H1 (cell line): ENCODE measurements at regions not wholly inside any gene's neighbourhood (a gene's known extent, or its start where the extent isn't known, plus 50 kb on each side); places are given as distances from the start of the nearest gene placed in this dataset.

Experiments
- CTCF ChIA-PET: fragments of 300-600 bp; sonication (Branson Sonifier 250); formaldehyde crosslinking; loops from one replicate; lab custom pipeline; 2021; ENCODE audit not compliant: partially characterized antibody; lab: Charles Lee
- POLR2A ChIA-PET: fragments of 300-600 bp; sonication (Branson Sonifier 250); formaldehyde crosslinking; loops from one replicate; lab custom pipeline; 2021; ENCODE audit warnings: inconsistent platforms; ENCODE audit not compliant: partially characterized antibody; lab: Charles Lee
- DNase-seq, 2 experiments: peaks; one replicate each; pipeline versions ENCODE4 v3.0.0 to v3.0.0-alpha.2; 2010 to 2022; ENCODE audit warnings: low spot score in 2 of 2, low read depth in 1 of 2, mixed read lengths in 1 of 2
- FAIRE-seq: peaks from 2 replicates; lab custom pipeline; 2011; peaks lifted over from hg19 to GRCh38; lab: Jason Lieb, UNC
- H2AFZ ChIP-seq: 2 replicates; pipeline ENCODE4 v1.8.1; 2012; ENCODE audit warnings: low read length, inconsistent platforms
- H2AK5ac ChIP-seq: 2 replicates; pipeline ENCODE4 v1.6.1; 2013; ENCODE audit warnings: low read depth, low read length
- H2BK120ac ChIP-seq: replicated peaks from 2 replicates; pipeline ENCODE3; 2013; ENCODE audit warnings: low read depth, low read length, inconsistent platforms
- H2BK12ac ChIP-seq: 2 replicates; pipeline ENCODE4 v1.6.1; 2013; ENCODE audit warnings: low read depth, low read length
- H2BK15ac ChIP-seq: 2 replicates; pipeline ENCODE4 v1.6.1; 2013; ENCODE audit warnings: low read length
- H2BK20ac ChIP-seq: 2 replicates; pipeline ENCODE4 v1.6.1; 2013; ENCODE audit warnings: low read length
- H2BK5ac ChIP-seq: 2 replicates; pipeline ENCODE4 v1.6.1; 2013; ENCODE audit warnings: low read depth, low read length
- H3K14ac ChIP-seq: 2 replicates; pipeline ENCODE4 v1.6.1; 2013; ENCODE audit warnings: inconsistent platforms; ENCODE audit not compliant: insufficient read length
- H3K18ac ChIP-seq: 2 replicates; pipeline ENCODE4 v1.6.1; 2013; ENCODE audit warnings: low read length; ENCODE audit errors: extremely low read depth
- H3K23ac ChIP-seq: 2 replicates; pipeline ENCODE4 v1.6.1; 2013; ENCODE audit warnings: inconsistent platforms; ENCODE audit not compliant: insufficient read length
- H3K23me2 ChIP-seq: 2 replicates; pipeline ENCODE4 v1.6.1; 2013; ENCODE audit warnings: low read depth, low read length
- H3K27ac ChIP-seq: 2 replicates; pipeline ENCODE4 v1.6.1; 2011; ENCODE audit warnings: low read depth, low read length, inconsistent platforms
- H3K27me3 ChIP-seq, 4 experiments: replicated peaks in 1 of 4; 1 replicate in 1 of 4; 2 replicates in 3 of 4; pipeline versions ENCODE4 v1.6.1 to v1.8.1; 2011 to 2013; ENCODE audit warnings: low read length in 3 of 4, mild to moderate bottlenecking in 3 of 4, inconsistent platforms in 2 of 4, mixed read lengths in 2 of 4, moderate library complexity in 1 of 4; ENCODE audit not compliant: control insufficient read depth in 3 of 4, insufficient read depth in 3 of 4; ENCODE audit errors: extremely low read depth in 1 of 4
- H3K36me3 ChIP-seq, 4 experiments: 2 replicates each; pipeline versions ENCODE4 v1.6.1 to v1.8.1; 2011 to 2013; ENCODE audit warnings: mild to moderate bottlenecking in 4 of 4, low read length in 3 of 4, moderate library complexity in 2 of 4, control low read depth in 1 of 4, inconsistent platforms in 1 of 4; ENCODE audit not compliant: insufficient read depth in 4 of 4, control insufficient read depth in 2 of 4
- H3K4ac ChIP-seq: replicated peaks from 2 replicates; pipeline ENCODE3; 2013; ENCODE audit warnings: low read length, low read depth, mixed read lengths, inconsistent platforms; ENCODE audit not compliant: insufficient read length
- H3K4me1 ChIP-seq, 4 experiments: replicated peaks in 1 of 4; 1 replicate in 1 of 4; 2 replicates in 3 of 4; pipeline versions ENCODE4 v1.6.1 to v1.8.1; 2011 to 2013; ENCODE audit warnings: low read length in 3 of 4, inconsistent platforms in 2 of 4, mixed read lengths in 1 of 4; ENCODE audit not compliant: insufficient read depth in 4 of 4, control insufficient read depth in 3 of 4
- H3K4me2 ChIP-seq, 2 experiments: 2 replicates each; pipeline versions ENCODE4 v1.6.1 to v1.8.1; 2011 to 2013; ENCODE audit warnings: low read depth in 2 of 2, low read length in 2 of 2, control low read depth in 1 of 2, inconsistent platforms in 1 of 2, mild to moderate bottlenecking in 1 of 2; ENCODE audit not compliant: insufficient read depth in 1 of 2
- H3K4me3 ChIP-seq, 4 experiments: fragments of 200-600, 300-600 bp in 1 of 4; sonication (generic), shearing (Covaris generic), sonication (Bioruptor Twin) in 1 of 4; 2 replicates each; pipeline versions ENCODE4 v1.5.1 to v1.8.1; 2011 to 2016; ENCODE audit warnings: low read length in 4 of 4, low read depth in 3 of 4, control low read depth in 2 of 4, inconsistent platforms in 2 of 4, mild to moderate bottlenecking in 2 of 4, mixed read lengths in 1 of 4, moderate library complexity in 1 of 4; ENCODE audit not compliant: insufficient read depth in 2 of 4; ENCODE audit errors: extremely low read depth in 1 of 4
- H3K56ac ChIP-seq: replicated peaks from 2 replicates; pipeline ENCODE3; 2013; ENCODE audit warnings: low read depth, mild to moderate bottlenecking, mixed read lengths, low read length, inconsistent platforms; ENCODE audit not compliant: insufficient read length
- H3K79me1 ChIP-seq: 2 replicates; pipeline ENCODE4 v1.6.1; 2013; ENCODE audit warnings: low read depth, low read length, control low read depth
- H3K79me2 ChIP-seq, 2 experiments: 2 replicates each; pipeline versions ENCODE4 v1.6.1 to v1.8.1; 2012 to 2013; ENCODE audit warnings: low read length in 2 of 2, mild to moderate bottlenecking in 2 of 2, inconsistent platforms in 1 of 2; ENCODE audit not compliant: insufficient read depth in 2 of 2, control insufficient read depth in 1 of 2
- H3K9ac ChIP-seq, 4 experiments: replicated peaks in 1 of 4; 1 replicate in 1 of 4; 2 replicates in 3 of 4; pipeline versions ENCODE4 v1.6.1 to v1.8.1; 2011 to 2013; ENCODE audit warnings: low read depth in 3 of 4, low read length in 3 of 4, control low read depth in 2 of 4, mild to moderate bottlenecking in 2 of 4, moderate library complexity in 2 of 4, inconsistent platforms in 1 of 4; ENCODE audit errors: extremely low read depth in 1 of 4
- H3K9me3 ChIP-seq, 2 experiments: 2 replicates each; pipeline versions ENCODE4 v1.6.1 to v1.8.1; 2012 to 2013; ENCODE audit warnings: mild to moderate bottlenecking in 2 of 2, moderate library complexity in 2 of 2, control low read depth in 1 of 2, inconsistent platforms in 1 of 2, low read depth in 1 of 2, low read length in 1 of 2, mixed read lengths in 1 of 2; ENCODE audit not compliant: insufficient read depth in 2 of 2
- H4K20me1 ChIP-seq, 2 experiments: replicated peaks in 1 of 2; 2 replicates each; pipeline versions ENCODE3 to v1.8.1; 2011 to 2013; ENCODE audit warnings: inconsistent platforms in 2 of 2, low read length in 2 of 2, mild to moderate bottlenecking in 1 of 2; ENCODE audit not compliant: insufficient read depth in 2 of 2, control insufficient read depth in 1 of 2
- H4K5ac ChIP-seq: 2 replicates; pipeline ENCODE4 v1.6.1; 2013; ENCODE audit warnings: low read length, low read depth, mixed read lengths, inconsistent platforms; ENCODE audit not compliant: insufficient read length
- H4K8ac ChIP-seq: 2 replicates; pipeline ENCODE4 v1.8.0; 2013; ENCODE audit warnings: mild to moderate bottlenecking, moderate library complexity, low read length, inconsistent platforms; ENCODE audit not compliant: insufficient read depth; ENCODE audit errors: extremely low read depth
- H4K91ac ChIP-seq: replicated peaks from 2 replicates; pipeline ENCODE3; 2013; ENCODE audit warnings: low read length, mixed read lengths, inconsistent platforms; ENCODE audit not compliant: insufficient read length
- CHD2 ChIP-seq: IDR thresholded peaks from 2 replicates; pipeline ENCODE4 v1.6.1; 2012; ENCODE audit warnings: low read length, improper control_type of control experiment
- CTBP2 ChIP-seq: IDR thresholded peaks from 2 replicates; pipeline ENCODE4 v1.7.0; 2011; ENCODE audit warnings: borderline replicate concordance, mild to moderate bottlenecking, moderate library complexity, mixed read lengths, low read length; ENCODE audit not compliant: insufficient read depth, insufficient read length
- EP300 ChIP-seq, 2 experiments: IDR thresholded peaks; 1 replicate in 1 of 2; 2 replicates in 1 of 2; pipeline ENCODE4 v1.6.1; 2011 to 2012; ENCODE audit warnings: low read depth in 2 of 2, low read length in 2 of 2, mild to moderate bottlenecking in 2 of 2, borderline replicate concordance in 1 of 2, inconsistent platforms in 1 of 2, moderate library complexity in 1 of 2
- FOSL1 ChIP-seq: IDR thresholded peaks from 2 replicates; pipeline ENCODE4 v1.6.1; 2011; ENCODE audit warnings: mild to moderate bottlenecking, low read depth, low read length, moderate library complexity; ENCODE audit not compliant: insufficient read depth
- GTF2F1 ChIP-seq: IDR thresholded peaks from 2 replicates; pipeline ENCODE4 v1.6.1; 2012; ENCODE audit warnings: low read depth, low read length, improper control_type of control experiment, borderline replicate concordance
- HDAC6 ChIP-seq: IDR thresholded peaks from one replicate; pipeline ENCODE4 v1.7.1; 2012; ENCODE audit warnings: low read depth, mild to moderate bottlenecking, inconsistent platforms, low read length, moderate library complexity
- JUND ChIP-seq: IDR thresholded peaks from 2 replicates; pipeline ENCODE4 v1.6.1; 2011; ENCODE audit warnings: mild to moderate bottlenecking, improper control_type of control experiment, low read length
- KDM4A ChIP-seq: IDR thresholded peaks from one replicate; pipeline ENCODE4 v1.7.1; 2012; ENCODE audit warnings: low read depth, mild to moderate bottlenecking, moderate library complexity, low read length, inconsistent platforms; ENCODE audit not compliant: severe bottlenecking
- NRF1 ChIP-seq: IDR thresholded peaks from 2 replicates; pipeline ENCODE4 v1.6.1; 2011; ENCODE audit warnings: mild to moderate bottlenecking, low read depth, low read length, improper control_type of control experiment
- POLR2A ChIP-seq, 2 experiments: IDR thresholded peaks; 1 replicate in 1 of 2; 2 replicates in 1 of 2; pipeline ENCODE4 v1.6.1; 2011; ENCODE audit warnings: low read depth in 2 of 2, low read length in 2 of 2, mild to moderate bottlenecking in 2 of 2; ENCODE audit errors: control extremely low read depth in 1 of 2
- SIN3A ChIP-seq, 2 experiments: IDR thresholded peaks in 1 of 2; conservative IDR thresholded peaks in 1 of 2; 2 replicates each; pipeline ENCODE4 v1.6.1; 2011 to 2012; ENCODE audit warnings: low read length in 2 of 2, improper control_type of control experiment in 1 of 2, low read depth in 1 of 2, mild to moderate bottlenecking in 1 of 2
- SIX5 ChIP-seq: IDR thresholded peaks from 2 replicates; pipeline ENCODE4 v1.6.1; 2011; ENCODE audit warnings: mild to moderate bottlenecking, low read depth, low read length
- SRF ChIP-seq: IDR thresholded peaks from 2 replicates; pipeline ENCODE4 v1.6.1; 2011; ENCODE audit warnings: mild to moderate bottlenecking, low read depth, low read length, moderate library complexity
- TCF12 ChIP-seq: IDR thresholded peaks from 2 replicates; pipeline ENCODE4 v1.6.1; 2011; ENCODE audit warnings: low read depth, mild to moderate bottlenecking, low read length
- YY1 ChIP-seq: IDR thresholded peaks from 2 replicates; pipeline ENCODE4 v1.6.1; 2011; ENCODE audit warnings: low read depth, mild to moderate bottlenecking, low read length
- WGBS, 2 experiments: shearing (Covaris generic) in 1 of 2; methylation state at CpG; one replicate each; pipeline versions ENCODE4 v1.1.6 to v1.1.7; 2013 to 2015; ENCODE audit warnings: low lambda C conversion rate in 2 of 2, mixed read lengths in 2 of 2, inconsistent platforms in 1 of 2, low coverage in 1 of 2, missing lambda C conversion rate in 1 of 2; ENCODE audit not compliant: insufficient replicate concordance in 2 of 2, insufficient coverage in 1 of 2, insufficient read length in 1 of 2; ENCODE audit errors: extremely low coverage in 1 of 2, missing lambda C conversion rate in 1 of 2; 5-methylcytosine and 5-hydroxymethylcytosine counted together

DNA sequence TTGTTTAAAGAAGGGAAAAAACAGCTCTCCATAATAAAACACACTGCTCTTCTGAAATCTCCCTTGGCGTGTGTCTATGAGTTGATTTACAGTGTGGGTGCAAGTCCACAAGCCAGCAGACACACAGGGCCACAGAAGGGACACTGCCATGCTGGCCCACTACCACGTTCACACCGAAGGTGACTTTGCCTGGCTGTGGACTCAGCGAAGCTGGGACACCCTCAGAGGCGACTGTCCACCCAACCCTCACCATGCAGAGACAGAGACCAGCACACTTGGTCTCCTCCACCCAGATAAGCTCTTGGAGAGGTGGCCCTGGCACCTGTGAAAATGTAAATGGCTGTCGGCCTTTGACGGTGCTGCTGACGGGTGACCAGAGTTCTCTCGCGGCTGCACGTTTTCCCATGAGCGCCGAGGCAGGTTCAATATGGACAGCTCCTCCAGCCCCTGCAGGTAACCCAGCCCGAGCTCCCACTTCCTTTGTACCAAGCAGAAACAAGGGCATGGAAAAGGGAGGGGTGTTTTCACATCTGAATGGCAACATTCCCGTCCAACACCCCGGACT is 78.0 kb downstream of the YTHDF1 start:
- FAIRE-seq (no peak), DNase-seq (no peak)
- no peaks in the 10 kb centered on the region for H4K20me1 ChIP-seq
- no peak overlapping the region for H2BK5ac ChIP-seq
- H2AFZ ChIP-seq, result no peak overlapping the region
- H3K4me2 ChIP-seq, result no peak overlapping the region
- no peaks in the 10 kb centered on the region for H3K23me2 ChIP-seq
- CTCF ChIA-PET, result interaction anchor here (1.0 to 1.7 kb wide), 4 partner anchors 10 to 81 kb away, joined by 3 to 8 read pairs (median 4); no protein-coding TSS in a partner anchor
- H2AK5ac ChIP-seq, result no peak overlapping the region
- no peak overlapping the region for H2BK20ac ChIP-seq
- POLR2A ChIA-PET, result no interaction called here
- peaks cover 0 to 3% (median 0%) of the 10 kb centered on the region in 4 experiments; a peak in 2 of 7 replicates for H3K4me1 ChIP-seq
- no peak overlapping the region for H3K9ac ChIP-seq
- no peak overlapping the region for H4K91ac ChIP-seq
- H2BK12ac ChIP-seq, result no peak overlapping the region
- no peak overlapping the region for H3K18ac ChIP-seq
- H4K5ac ChIP-seq, result no peak overlapping the region
- no peak overlapping the region for H3K23ac ChIP-seq
- H3K36me3 ChIP-seq, result no peaks in the 10 kb centered on the region
- no peak overlapping the region for H3K4me3 ChIP-seq
- H3K27me3 ChIP-seq, result peaks cover 0 to 2% (median 0%) of the 10 kb centered on the region in 4 experiments; a peak in 1 of 7 replicates
- no peaks in the 10 kb centered on the region for H3K79me1 ChIP-seq
- no peaks in the 10 kb centered on the region for H3K79me2 ChIP-seq
- no peak overlapping the region for H2BK15ac ChIP-seq
- no peak overlapping the region for H2BK120ac ChIP-seq
- no peak overlapping the region for H4K8ac ChIP-seq
- H3K4ac ChIP-seq, result no peak overlapping the region
- H3K14ac ChIP-seq, result no peak overlapping the region
- peaks cover 2% of the 10 kb centered on the region in 2 experiments; a peak in 2 of 4 replicates for H3K9me3 ChIP-seq
- WGBS, 2 experiments, result 90% methylated on average over 16 of the region's 16 CpGs; no CpG with 5 or more reads in 1 of the 2 experiments
- no peak overlapping the region for H3K27ac ChIP-seq
- H3K56ac ChIP-seq, result no peak overlapping the region
- TF ChIP-seq JUND, result no peak
- TF ChIP-seq SRF, result no peak
- no peak for TF ChIP-seq NRF1
- TF ChIP-seq POLR2A (IDR thresholded peaks at IDR 0.05; ENCODE audit: control extremely low read depth in 1 of 2, low read depth in 2 of 2, low read length in 2 of 2), result no peak
- no peak for TF ChIP-seq YY1
- no peak for TF ChIP-seq KDM4A
- no peak for TF ChIP-seq CTBP2
- TF ChIP-seq FOSL1, result no peak
- TF ChIP-seq SIN3A (conservative IDR thresholded peaks at IDR 0.05 in 1 of 2, IDR thresholded peaks at IDR 0.05 in 1 of 2; ENCODE audit: low read depth in 1 of 2, low read length in 2 of 2), result no peak
- TF ChIP-seq GTF2F1, result no peak
- TF ChIP-seq EP300 (IDR thresholded peaks at IDR 0.05; ENCODE audit: borderline replicate concordance in 1 of 2, low read depth in 2 of 2, low read length in 2 of 2), result no peak
- TF ChIP-seq HDAC6, result no peak
- no peak for TF ChIP-seq TCF12
- no peak for TF ChIP-seq SIX5
- no peak for TF ChIP-seq CHD2
